Lower leg skin (tissue), 3 donors: ENCODE measurements at regions not wholly inside any gene's neighbourhood (a gene's known extent, or its start where the extent isn't known, plus 50 kb on each side); places are given as distances from the start of the nearest gene placed in this dataset.

Source experiments
- POLR2A ChIP-seq, 2 donors: fragments of 450-650 bp; IDR thresholded peaks; one replicate each; pipeline ENCODE4 v1.6.1; 2016 to 2017; ENCODE audit warnings: antibody characterized with exemption in 2 of 2, mild to moderate bottlenecking in 1 of 2, moderate library complexity in 1 of 2
- TF ChIP-seq, protein P1 (sequence below), 3 donors: fragments of 450-650 bp; IDR thresholded peaks; one replicate each; pipeline ENCODE4 v1.5.1; 2016; ENCODE audit warnings: antibody characterized with exemption in 3 of 3, mild to moderate bottlenecking in 3 of 3, moderate library complexity in 2 of 3

DNA sequence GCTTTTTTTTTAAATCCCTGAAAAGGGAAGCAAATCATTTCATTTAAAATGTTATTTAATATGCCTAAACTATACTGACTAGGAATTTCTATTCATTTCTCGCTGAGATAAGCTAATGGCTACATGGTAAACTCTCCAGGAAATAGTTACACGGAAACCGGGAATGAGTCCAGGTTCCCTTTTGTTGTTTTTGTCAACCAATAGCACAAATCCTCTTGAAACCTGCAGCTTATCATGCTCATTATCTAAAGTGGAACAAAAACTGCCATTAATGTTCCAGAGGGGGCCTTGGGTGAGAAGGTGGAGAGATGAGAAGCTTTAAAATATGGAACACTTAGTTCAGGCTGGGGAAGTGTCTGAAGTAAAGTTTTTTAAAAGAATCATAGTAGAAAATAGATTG lies 113.5 kb upstream of the ALCAM start:
- TF ChIP-seq, protein P1, sequence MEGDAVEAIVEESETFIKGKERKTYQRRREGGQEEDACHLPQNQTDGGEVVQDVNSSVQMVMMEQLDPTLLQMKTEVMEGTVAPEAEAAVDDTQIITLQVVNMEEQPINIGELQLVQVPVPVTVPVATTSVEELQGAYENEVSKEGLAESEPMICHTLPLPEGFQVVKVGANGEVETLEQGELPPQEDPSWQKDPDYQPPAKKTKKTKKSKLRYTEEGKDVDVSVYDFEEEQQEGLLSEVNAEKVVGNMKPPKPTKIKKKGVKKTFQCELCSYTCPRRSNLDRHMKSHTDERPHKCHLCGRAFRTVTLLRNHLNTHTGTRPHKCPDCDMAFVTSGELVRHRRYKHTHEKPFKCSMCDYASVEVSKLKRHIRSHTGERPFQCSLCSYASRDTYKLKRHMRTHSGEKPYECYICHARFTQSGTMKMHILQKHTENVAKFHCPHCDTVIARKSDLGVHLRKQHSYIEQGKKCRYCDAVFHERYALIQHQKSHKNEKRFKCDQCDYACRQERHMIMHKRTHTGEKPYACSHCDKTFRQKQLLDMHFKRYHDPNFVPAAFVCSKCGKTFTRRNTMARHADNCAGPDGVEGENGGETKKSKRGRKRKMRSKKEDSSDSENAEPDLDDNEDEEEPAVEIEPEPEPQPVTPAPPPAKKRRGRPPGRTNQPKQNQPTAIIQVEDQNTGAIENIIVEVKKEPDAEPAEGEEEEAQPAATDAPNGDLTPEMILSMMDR (IDR thresholded peaks at IDR 0.05) = no peak
- no peak for TF ChIP-seq POLR2A (IDR thresholded peaks at IDR 0.05)
